Lower leg skin (tissue), 3 donors: ENCODE measurements at regions not wholly inside any gene's neighbourhood (a gene's known extent, or its start where the extent isn't known, plus 50 kb on each side); places are given as distances from the start of the nearest gene placed in this dataset.

Experiments used
- POLR2A ChIP-seq, 2 donors: fragments of 450-650 bp; IDR thresholded peaks; one replicate each; pipeline ENCODE4 v1.6.1; 2016 to 2017; ENCODE audit warnings: antibody characterized with exemption in 2 of 2, mild to moderate bottlenecking in 1 of 2, moderate library complexity in 1 of 2
- TF ChIP-seq, protein P1 (sequence below), 3 donors: fragments of 450-650 bp; IDR thresholded peaks; one replicate each; pipeline ENCODE4 v1.5.1; 2016; ENCODE audit warnings: antibody characterized with exemption in 3 of 3, mild to moderate bottlenecking in 3 of 3, moderate library complexity in 2 of 3

DNA sequence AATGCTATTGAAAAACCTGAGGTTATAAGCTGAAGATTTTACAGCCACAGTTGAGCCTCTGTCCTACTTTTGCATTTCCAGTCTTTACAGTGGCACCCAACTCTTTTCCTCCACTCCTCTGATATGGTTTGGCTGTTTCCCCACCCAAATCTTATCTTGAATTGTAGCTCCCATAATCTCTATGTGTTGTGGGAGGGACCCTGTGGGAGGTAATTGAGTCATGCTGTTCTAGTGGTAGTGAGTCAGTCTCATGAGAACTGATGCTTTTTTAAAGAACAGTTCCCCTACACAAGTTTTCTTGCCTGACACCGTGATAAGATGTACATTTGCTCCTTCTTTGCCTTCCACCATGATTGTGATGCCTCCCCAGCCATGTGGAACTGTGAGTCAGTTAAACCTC, 646.1 kb upstream of the SEMA6A start:
- TF ChIP-seq, protein P1, sequence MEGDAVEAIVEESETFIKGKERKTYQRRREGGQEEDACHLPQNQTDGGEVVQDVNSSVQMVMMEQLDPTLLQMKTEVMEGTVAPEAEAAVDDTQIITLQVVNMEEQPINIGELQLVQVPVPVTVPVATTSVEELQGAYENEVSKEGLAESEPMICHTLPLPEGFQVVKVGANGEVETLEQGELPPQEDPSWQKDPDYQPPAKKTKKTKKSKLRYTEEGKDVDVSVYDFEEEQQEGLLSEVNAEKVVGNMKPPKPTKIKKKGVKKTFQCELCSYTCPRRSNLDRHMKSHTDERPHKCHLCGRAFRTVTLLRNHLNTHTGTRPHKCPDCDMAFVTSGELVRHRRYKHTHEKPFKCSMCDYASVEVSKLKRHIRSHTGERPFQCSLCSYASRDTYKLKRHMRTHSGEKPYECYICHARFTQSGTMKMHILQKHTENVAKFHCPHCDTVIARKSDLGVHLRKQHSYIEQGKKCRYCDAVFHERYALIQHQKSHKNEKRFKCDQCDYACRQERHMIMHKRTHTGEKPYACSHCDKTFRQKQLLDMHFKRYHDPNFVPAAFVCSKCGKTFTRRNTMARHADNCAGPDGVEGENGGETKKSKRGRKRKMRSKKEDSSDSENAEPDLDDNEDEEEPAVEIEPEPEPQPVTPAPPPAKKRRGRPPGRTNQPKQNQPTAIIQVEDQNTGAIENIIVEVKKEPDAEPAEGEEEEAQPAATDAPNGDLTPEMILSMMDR (IDR thresholded peaks at IDR 0.05) = no peak
- TF ChIP-seq POLR2A (IDR thresholded peaks at IDR 0.05) = no peak
